ENCODE measurements at regions not wholly inside any gene's neighbourhood (a gene's known extent, or its start where the extent isn't known, plus 50 kb on each side); places are given as distances from the start of the nearest gene placed in this dataset.
"Not testable (repeated sequence)": the region's sequence is repeated elsewhere in the genome, so short reads cannot be mapped to it uniquely, and the experiment has no call there.

DNA sequence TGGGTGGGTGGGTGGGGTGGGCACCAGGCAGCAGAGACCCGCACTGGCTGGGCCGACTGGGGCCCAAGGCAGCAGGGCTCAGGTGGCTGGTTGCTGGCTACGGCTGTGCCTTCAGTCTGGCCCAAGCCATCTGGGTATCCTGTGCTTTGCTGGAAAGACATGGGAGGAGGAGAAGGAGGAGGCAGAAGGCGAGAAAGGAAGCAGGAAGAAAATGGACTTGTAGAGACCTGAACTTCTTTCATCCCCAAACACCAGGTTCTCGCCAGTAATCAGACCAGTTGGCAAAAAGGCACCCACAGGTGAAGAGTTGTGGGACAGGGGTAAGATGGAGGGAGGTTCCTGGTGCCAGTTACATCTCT is 78.8 kb downstream of the IGLL1 start:
- DNase-seq (ENCODE audit: low read depth in 4 of 4, low spot score in 2 of 4), result no peak

- DNase-seq (ENCODE audit: low read depth in 4 of 4, low spot score in 2 of 4), result no peak
Observed at GRCh38 chr22:23500508-23501260, 79.4 kb downstream of the IGLL1 start.

DNA sequence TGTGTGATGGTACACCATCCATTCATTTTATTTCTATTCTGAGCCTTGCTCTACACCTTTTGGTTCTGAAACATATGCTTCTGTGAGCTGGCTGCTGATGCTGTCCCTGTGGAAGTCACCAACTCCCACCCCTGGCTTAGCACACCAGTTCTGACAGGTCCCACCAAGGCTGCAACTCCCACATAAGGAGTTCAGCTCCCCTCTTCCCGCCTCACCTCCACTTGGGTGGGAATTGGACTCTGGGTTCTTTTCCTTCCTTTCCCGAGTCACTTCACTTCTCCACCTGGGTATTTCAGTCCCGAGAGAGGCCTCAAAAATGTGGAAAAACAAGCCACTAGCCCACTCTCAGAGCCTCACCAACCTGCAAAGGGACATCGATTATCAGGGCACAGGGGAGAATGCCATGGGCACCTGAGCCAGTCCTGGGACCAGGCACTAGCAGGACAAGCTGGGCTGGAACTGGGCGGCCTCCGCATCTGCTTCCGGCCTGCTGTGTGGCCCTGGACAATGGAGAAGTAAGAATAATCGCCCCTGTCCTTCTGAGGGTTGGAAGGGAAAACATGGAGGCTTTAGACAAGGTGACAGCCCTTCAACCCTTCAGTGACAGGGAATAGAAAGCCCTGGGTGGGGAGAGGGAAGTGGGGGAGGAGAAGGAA is 80.1 kb downstream of the IGLL1 start:
- DNase-seq (ENCODE audit: low read depth in 4 of 4, low spot score in 2 of 4), result no peak

- no peak for DNase-seq (ENCODE audit: low read depth in 4 of 4, low spot score in 2 of 4)
Observed at GRCh38 chr22:23498811-23499798, 81.0 kb downstream of the IGLL1 start.

- DNase-seq (ENCODE audit: low read depth in 4 of 4, low spot score in 2 of 4), result not testable (repeated sequence)
Observed at GRCh38 chr22:23497889-23498288, 82.2 kb downstream of the IGLL1 start.

DNA sequence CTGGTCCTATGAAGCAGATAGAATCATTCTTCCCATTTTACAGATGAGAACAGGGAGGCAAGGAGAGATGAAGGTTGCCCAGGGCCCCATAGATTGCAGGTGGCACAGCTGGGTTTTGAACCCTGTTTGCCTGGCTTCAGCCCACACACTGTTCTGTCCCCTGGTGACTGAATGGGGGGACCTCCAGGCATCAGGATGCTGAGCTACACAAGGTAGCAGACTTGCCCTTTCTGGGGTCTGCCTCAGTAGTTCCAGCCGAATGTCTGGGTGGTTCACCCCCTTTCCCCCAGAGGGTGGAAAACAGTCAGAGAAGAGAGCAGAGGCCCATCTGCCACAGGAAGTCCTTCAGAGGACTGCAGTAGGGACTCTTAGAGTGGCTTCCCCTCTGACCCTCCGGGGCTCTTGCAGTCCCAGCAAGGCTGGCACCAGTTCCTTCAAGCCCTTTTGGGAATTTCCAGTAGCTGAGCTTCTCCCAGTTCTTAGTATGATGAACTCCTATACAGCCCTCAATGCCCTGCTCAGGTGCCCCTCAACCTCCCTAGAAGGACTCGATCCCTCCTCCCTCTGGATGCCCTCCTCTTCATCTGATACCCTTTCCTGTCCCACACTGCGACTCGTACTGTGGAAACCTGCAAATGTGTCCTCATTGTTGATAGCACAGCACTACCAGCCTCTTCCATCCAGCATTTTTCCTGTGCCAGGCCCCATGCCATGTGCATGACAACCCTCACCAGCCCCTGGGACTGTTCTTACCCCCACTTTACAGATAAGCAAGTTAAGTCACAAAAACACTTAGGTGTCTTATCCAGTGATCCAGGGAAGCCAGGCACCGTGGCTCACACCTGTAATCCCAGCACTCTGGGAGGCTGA is 82.8 kb downstream of the IGLL1 start:
- no peak for DNase-seq (ENCODE audit: low read depth in 4 of 4, low spot score in 2 of 4)

GRCh38 chr22:23496445-23496833 is 83.7 kb downstream of the IGLL1 start:
- DNase-seq (ENCODE audit: low read depth in 4 of 4, low spot score in 2 of 4), result no peak

GRCh38 chr22:23495614-23496444 is 84.3 kb downstream of the IGLL1 start:
- no peak for DNase-seq (ENCODE audit: low read depth in 4 of 4, low spot score in 2 of 4)

DNA sequence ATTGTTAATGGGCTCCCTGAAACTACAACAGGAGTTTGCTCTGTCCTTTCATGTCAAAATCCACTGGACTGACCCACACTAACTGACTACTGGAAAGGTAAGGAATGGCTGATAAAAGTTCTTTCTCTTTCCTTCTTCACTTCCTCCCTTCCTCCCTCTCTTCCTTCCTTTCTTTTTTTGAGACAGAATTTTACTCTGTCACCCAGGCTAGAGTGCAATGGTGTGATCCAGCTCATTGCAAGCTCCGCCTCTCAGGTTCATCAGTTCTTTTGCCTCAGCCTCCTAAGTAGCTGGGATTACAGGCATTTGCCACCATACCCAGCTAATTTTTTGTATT is 85.2 kb downstream of the IGLL1 start:
- no peak for DNase-seq (ENCODE audit: low read depth in 4 of 4, low spot score in 2 of 4)

DNA sequence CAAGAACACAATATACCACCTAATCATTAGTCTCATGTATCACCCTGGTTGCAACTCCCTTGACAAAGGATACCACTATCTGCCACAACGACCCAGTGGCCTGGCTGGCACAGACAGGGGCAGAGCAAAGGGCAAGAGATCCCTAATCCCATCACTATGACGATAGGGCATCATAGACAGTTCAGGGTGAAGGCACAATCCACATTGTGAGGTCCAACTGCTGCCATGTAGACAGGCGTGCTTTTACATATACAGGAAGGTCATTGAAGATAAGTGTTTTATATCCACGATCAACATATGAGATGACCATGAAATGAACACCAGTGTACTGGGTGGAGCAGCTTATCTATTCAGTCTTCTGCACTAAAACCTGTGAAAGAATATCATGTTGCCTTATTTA is 94.6 kb downstream of the IGLL1 start:
- DNase-seq (ENCODE audit: low read depth in 4 of 4, low spot score in 2 of 4), result no peak

- DNase-seq (ENCODE audit: low read depth in 4 of 4, low spot score in 2 of 4), result no peak
Observed at GRCh38 chr22:23484651-23485050, 95.4 kb downstream of the IGLL1 start.

DNA sequence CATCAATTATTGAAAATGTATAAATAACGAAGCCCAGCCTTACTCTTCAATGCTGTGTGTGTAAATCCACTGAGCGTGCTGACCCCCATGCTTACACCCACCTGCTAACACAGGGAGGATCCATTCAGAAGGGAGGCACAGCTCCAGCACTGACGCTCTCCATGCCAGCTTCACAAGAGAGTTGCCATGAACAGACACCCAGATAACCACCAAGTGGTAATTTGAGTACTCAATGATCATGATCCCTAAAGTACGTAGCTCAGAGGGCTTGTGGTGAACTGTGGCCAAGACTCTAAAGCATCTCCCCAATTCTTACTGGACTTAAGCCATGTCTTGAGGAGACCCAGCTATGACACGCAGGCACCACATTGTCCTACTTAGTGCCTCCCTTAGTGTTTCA is 98.7 kb downstream of the IGLL1 start:
- DNase-seq (ENCODE audit: low read depth in 4 of 4, low spot score in 2 of 4), result no peak

DNA sequence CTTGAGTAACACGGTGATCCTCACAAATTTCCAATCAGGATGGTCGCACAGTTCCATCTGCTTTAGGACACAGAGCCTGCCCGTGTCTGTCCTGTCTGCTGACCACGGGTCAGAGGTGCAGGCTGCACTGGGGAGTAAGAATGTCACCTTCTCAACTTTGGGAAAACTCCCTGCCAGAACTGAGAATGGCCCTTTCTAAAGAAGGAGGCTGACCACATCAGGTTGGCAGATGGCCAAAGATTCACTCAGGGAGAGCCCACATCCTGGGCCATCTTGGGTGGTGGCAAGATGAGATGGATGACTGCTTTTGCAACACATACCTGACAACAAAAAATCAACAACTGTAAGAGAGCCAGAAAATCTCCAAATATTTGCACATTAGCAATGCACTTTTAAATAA is 101.9 kb downstream of the IGLL1 start:
- DNase-seq (ENCODE audit: low read depth in 4 of 4, low spot score in 2 of 4), result no peak

GRCh38 chr22:23474531-23474930 is 105.6 kb downstream of the IGLL1 start:
- not testable (repeated sequence) for DNase-seq (ENCODE audit: low read depth in 4 of 4, low spot score in 2 of 4)

GRCh38 chr22:23473901-23474300 is 106.2 kb downstream of the IGLL1 start:
- DNase-seq (ENCODE audit: low read depth in 4 of 4, low spot score in 2 of 4), result no peak

DNA sequence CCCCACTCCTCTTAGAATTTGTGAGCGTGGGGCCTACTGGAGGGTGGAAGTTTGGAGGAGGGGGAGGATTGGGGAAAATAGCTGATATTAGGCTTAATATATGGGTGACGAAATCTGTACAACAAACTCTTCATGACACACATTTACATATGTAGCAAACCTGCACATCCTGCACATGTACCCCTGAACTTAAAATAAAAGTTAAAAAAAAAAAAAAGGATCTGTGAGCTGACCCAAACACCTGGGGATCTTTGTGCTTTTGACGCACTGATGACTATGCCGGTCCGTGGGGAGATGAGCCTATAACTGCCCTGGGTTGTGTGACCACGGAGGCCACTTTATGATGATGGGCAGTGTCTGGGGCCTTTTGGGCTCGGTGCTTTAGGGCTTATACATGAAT is 107.7 kb downstream of the IGLL1 start:
- not testable (repeated sequence) for DNase-seq (ENCODE audit: low read depth in 4 of 4, low spot score in 2 of 4)

DNA sequence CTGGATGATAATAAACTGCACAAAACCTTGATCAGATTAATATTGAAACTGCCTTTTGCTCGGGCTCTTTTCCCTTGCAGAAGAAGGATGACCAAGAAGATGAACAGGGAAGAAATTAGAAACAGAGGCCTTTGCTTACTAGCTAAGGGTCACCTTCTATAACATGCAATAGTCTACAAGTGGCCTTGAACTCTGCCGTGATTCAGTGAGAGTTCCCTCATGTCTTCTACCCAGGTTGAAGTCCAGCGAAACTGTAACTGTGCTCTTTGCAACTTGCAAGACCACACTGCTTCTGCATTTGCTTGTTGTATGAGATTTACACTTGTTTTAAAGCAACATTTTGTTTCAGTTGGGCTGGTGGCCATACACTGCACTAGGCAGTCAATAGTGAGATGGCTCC is 108.4 kb downstream of the IGLL1 start:
- no peak for DNase-seq (ENCODE audit: low read depth in 4 of 4, low spot score in 2 of 4)

- DNase-seq (ENCODE audit: low read depth in 4 of 4, low spot score in 2 of 4), result no peak
Observed at GRCh38 chr22:23470811-23471389, 109.2 kb downstream of the IGLL1 start.

GRCh38 chr22:23467721-23468294 is 112.3 kb downstream of the IGLL1 start:
- DNase-seq (ENCODE audit: low read depth in 4 of 4, low spot score in 2 of 4), result no peak

All from left renal cortex interstitium (tissue), 4 donors.